ENCODE measurements at regions not wholly inside any gene's neighbourhood (a gene's known extent, or its start where the extent isn't known, plus 50 kb on each side); places are given as distances from the start of the nearest gene placed in this dataset.
"Not testable (repeated sequence)": the region's sequence is repeated elsewhere in the genome, so short reads cannot be mapped to it uniquely, and the experiment has no call there.

DNA sequence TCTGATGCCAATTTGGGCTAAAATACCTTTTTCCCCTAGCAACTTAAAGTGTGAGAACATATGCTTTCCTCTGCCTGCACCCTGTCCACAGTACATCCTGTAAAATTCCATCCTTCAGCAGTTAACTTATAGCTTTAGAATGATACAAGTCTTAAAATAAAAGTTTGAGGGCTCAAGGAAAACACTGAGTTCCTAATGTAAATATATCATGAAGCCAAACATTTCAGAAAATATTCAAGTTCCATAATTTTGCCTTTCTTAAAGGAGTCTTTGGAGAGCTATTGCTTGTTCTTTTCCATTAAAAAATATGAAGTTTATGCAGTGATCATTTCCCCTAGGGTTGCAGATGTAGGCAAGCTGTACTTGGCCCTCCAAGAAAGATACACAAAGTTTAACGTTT lies 303.8 kb downstream of the COL12A1 start:
- no peak for DNase-seq (ENCODE audit: low read depth, low spot score)

DNA sequence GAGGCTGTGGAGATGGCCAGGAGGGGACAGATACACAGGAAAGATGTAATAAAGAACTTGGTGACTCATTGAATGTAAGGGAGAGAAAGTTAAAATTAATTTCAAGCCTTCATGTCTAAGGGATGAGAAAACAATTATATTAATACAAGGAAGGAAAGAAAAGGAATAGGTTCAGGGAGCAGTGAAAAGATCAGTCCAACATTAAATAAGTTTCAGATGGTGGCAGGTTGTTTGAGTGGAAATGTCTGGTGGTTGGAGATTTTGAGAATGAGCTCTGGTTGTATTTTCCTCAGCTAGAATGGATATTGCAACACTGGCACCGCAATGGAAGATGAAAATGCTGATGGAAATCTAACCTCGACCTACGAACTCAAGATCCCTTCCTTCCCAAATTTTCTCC lies 304.3 kb downstream of the COL12A1 start:
- TF ChIP-seq, protein P1, sequence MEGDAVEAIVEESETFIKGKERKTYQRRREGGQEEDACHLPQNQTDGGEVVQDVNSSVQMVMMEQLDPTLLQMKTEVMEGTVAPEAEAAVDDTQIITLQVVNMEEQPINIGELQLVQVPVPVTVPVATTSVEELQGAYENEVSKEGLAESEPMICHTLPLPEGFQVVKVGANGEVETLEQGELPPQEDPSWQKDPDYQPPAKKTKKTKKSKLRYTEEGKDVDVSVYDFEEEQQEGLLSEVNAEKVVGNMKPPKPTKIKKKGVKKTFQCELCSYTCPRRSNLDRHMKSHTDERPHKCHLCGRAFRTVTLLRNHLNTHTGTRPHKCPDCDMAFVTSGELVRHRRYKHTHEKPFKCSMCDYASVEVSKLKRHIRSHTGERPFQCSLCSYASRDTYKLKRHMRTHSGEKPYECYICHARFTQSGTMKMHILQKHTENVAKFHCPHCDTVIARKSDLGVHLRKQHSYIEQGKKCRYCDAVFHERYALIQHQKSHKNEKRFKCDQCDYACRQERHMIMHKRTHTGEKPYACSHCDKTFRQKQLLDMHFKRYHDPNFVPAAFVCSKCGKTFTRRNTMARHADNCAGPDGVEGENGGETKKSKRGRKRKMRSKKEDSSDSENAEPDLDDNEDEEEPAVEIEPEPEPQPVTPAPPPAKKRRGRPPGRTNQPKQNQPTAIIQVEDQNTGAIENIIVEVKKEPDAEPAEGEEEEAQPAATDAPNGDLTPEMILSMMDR (IDR thresholded peaks at IDR 0.05; ENCODE audit: low read depth, low read length) = no peak
- no peak for DNase-seq (ENCODE audit: low read depth, low spot score)
- no peak overlapping the region for H3K4me3 ChIP-seq (ENCODE audit: low read depth, low read length)
- in situ Hi-C loops (cut with HindIII; ENCODE audit: low sequenced_read_pairs) = no loop called here

More for the DNA sequence above, 303.8 kb downstream of the COL12A1 start:
- in situ Hi-C loops (cut with HindIII; ENCODE audit: low sequenced_read_pairs) = no loop called here
- H3K4me3 ChIP-seq (ENCODE audit: low read depth, low read length) = no peak overlapping the region
- TF ChIP-seq, protein P1 (IDR thresholded peaks at IDR 0.05; ENCODE audit: low read depth, low read length) = no peak

DNA sequence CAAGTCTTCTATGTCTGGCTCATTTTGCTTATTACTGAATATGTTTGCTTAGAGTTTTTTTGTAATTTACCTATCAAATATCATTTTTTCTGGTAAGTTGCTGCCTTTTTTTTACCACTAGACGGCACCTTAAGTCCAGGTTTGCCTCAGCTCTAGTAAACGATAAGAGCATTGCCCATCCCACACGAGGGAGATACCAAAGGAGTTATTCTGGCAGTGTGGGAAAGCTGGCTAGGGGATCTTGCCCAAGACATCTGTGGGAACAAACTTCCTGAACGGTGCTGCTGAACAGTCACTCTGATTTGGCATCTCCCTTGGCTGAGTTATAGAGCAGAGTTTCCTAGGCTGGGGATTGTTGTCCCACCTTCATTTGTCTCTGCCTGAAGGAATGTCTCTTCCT lies 306.4 kb downstream of the COL12A1 start:
- in situ Hi-C loops (cut with HindIII; ENCODE audit: low sequenced_read_pairs) = no loop called here
- no peak overlapping the region for H3K4me3 ChIP-seq (ENCODE audit: low read depth, low read length)
- TF ChIP-seq, protein P1 (IDR thresholded peaks at IDR 0.05; ENCODE audit: low read depth, low read length) = peak; percentile 21
- DNase-seq (ENCODE audit: low read depth, low spot score) = peak; percentile 42

DNA sequence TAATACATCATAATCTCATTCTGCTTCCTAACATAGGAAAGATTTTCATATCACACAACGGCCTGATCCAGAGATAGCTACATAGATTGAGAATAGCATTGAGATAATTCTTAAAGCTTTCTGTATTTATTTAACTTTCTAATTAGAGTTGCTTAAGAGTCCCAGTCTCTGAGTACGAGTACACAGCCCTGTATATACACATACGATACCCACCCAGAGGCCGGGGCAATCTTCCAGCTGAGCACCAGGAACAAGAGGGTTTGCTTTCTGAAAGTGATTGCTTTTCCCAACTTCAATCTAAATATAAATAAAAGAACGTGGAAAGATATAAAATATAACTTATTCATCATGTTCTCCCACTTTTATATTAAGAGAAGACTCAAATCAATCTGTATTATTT lies 313.8 kb downstream of the COL12A1 start:
- DNase-seq (ENCODE audit: low read depth, low spot score) = no peak
- H3K4me3 ChIP-seq (ENCODE audit: low read depth, low read length) = no peak overlapping the region
- in situ Hi-C loops (cut with HindIII; ENCODE audit: low sequenced_read_pairs) = no loop called here
- TF ChIP-seq, protein P1 (IDR thresholded peaks at IDR 0.05; ENCODE audit: low read depth, low read length) = no peak

DNA sequence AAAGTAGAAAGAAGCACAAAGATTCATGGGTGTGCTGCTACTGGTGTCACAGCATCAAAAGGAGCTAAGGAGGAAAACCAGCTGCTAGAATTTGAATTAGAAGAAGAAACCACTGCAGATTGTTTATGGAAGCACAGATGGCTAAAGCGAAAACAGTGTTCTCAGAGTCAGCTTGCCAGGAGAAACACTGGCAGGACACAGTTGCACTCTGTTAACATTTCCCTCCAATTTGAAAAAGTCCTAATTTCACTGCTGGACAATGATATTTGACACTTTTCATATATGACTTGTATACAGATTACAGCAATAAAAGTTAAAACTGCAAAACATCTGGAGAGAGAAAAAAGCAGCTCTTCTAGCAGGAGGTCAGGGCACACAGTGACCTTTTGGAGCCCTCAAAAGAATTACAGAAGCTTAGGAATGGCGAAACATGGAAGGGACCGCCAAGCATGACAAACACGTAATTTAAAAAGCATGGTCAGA lies 314.5 kb downstream of the COL12A1 start:
- H3K4me3 ChIP-seq (ENCODE audit: low read depth, low read length) = no peak overlapping the region
- peak; percentile 33 for DNase-seq (ENCODE audit: low read depth, low spot score)
- TF ChIP-seq, protein P1 (IDR thresholded peaks at IDR 0.05; ENCODE audit: low read depth, low read length) = no peak
- in situ Hi-C loops (cut with HindIII; ENCODE audit: low sequenced_read_pairs) = no loop called here

DNA sequence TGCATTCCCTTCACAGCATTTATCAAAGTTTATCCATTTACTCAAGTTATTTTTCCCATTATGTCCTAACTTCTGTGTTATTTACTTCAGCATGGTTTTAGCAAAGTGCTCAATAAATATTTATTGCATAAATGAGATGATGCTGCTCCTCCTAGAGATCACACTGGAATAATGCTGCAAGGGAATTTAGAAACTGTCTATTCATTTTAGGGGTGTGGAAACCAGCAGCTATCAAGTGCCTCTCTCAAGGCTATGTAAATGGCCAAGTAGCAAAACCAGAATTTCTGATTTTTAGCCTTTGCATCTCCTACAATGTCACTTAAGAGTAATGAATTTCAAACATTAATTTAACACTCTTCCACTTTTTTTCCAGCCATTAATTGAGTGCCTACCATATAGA lies 316.2 kb downstream of the COL12A1 start:
- no peak for DNase-seq (ENCODE audit: low read depth, low spot score)
- TF ChIP-seq, protein P1 (IDR thresholded peaks at IDR 0.05; ENCODE audit: low read depth, low read length) = no peak
- in situ Hi-C loops (cut with HindIII; ENCODE audit: low sequenced_read_pairs) = no loop called here
- no peak overlapping the region for H3K4me3 ChIP-seq (ENCODE audit: low read depth, low read length)

DNA sequence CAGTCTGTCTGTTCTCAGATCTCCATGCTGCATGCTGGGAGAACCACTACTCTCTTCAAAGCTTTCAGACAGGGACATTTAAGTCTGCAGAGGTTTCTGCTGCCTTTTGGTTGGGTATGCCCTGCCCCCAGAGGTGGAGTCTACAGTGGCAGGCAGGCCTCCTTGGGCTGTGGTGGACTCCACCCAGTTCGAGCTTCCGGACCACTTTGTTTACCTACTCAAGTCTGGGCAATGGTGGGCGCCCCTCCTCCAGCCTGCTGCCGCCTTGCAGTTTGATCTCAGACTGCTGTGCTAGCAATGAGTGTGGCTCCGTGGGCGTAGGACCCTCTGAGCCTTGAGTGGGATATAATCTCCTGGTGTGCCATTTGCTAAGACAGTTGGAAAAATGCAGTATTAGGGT lies 317.1 kb downstream of the COL12A1 start:
- in situ Hi-C loops (cut with HindIII; ENCODE audit: low sequenced_read_pairs); DNase-seq (ENCODE audit: low read depth, low spot score): not testable (repeated sequence)

More for the DNA sequence above, 317.1 kb downstream of the COL12A1 start:
- H3K4me3 ChIP-seq (ENCODE audit: low read depth, low read length) = not testable (repeated sequence)

Data from astrocyte of the spinal cord (primary cell).